Stimulated activated CD8-positive, alpha-beta memory T cell treated with anti-CD3 and anti-CD28 coated beads, Interleukin-15, amount 100 ng/mL, for 24 hours (primary cell): ENCODE measurements at regions not wholly inside any gene's neighbourhood (a gene's known extent, or its start where the extent isn't known, plus 50 kb on each side); places are given as distances from the start of the nearest gene placed in this dataset.

Experiments used
- DNase-seq: peaks from one replicate; pipeline ENCODE4 v3.0.0-alpha.2; 2020; ENCODE audit warnings: low read depth

GRCh38 chr3:70899816-70900215, 587.4 kb upstream of the MDFIC2 start:
- DNase-seq = no peak

- DNase-seq = no peak
Measured at GRCh38 chr3:70890020-70890394, 577.6 kb upstream of the MDFIC2 start.

GRCh38 chr3:70889162-70890019, 577.0 kb upstream of the MDFIC2 start:
- DNase-seq = no peak

- no peak for DNase-seq
Measured at GRCh38 chr3:70885636-70886035, 573.2 kb upstream of the MDFIC2 start.

- no peak for DNase-seq
Measured at GRCh38 chr3:70882104-70882503, 569.7 kb upstream of the MDFIC2 start.

GRCh38 chr3:70880421-70880820, 568.0 kb upstream of the MDFIC2 start:
- DNase-seq = no peak

- DNase-seq = no peak
Measured at GRCh38 chr3:70876154-70876553, 563.7 kb upstream of the MDFIC2 start.

GRCh38 chr3:70874196-70874595, 561.8 kb upstream of the MDFIC2 start:
- DNase-seq = no peak

- DNase-seq = no peak
Measured at GRCh38 chr3:70873686-70874085, 561.2 kb upstream of the MDFIC2 start.

- DNase-seq = no peak
Measured at GRCh38 chr3:70871909-70872656, 559.6 kb upstream of the MDFIC2 start.

- DNase-seq = no peak
Measured at GRCh38 chr3:70870576-70870975, 558.1 kb upstream of the MDFIC2 start.

- no peak for DNase-seq
Measured at GRCh38 chr3:70868561-70868960, 556.1 kb upstream of the MDFIC2 start.

GRCh38 chr3:70863049-70863448, 550.6 kb upstream of the MDFIC2 start:
- DNase-seq = no peak

- DNase-seq = no peak
Measured at GRCh38 chr3:70861855-70862254, 549.4 kb upstream of the MDFIC2 start.

- no peak for DNase-seq
Measured at GRCh38 chr3:70861234-70861633, 548.8 kb upstream of the MDFIC2 start.

GRCh38 chr3:70857916-70858315, 545.5 kb upstream of the MDFIC2 start:
- no peak for DNase-seq

GRCh38 chr3:70856414-70857162, 544.1 kb upstream of the MDFIC2 start:
- DNase-seq = no peak

- no peak for DNase-seq
Measured at GRCh38 chr3:70855149-70855548, 542.7 kb upstream of the MDFIC2 start.

- DNase-seq = no peak
Measured at GRCh38 chr3:70854108-70854507, 541.7 kb upstream of the MDFIC2 start.

GRCh38 chr3:70853161-70853944, 540.9 kb upstream of the MDFIC2 start:
- no peak for DNase-seq

GRCh38 chr3:70849911-70850699, 537.7 kb upstream of the MDFIC2 start:
- no peak for DNase-seq
